Hepatocyte (in vitro differentiated cells): ENCODE measurements at regions not wholly inside any gene's neighbourhood (a gene's known extent, or its start where the extent isn't known, plus 50 kb on each side); places are given as distances from the start of the nearest gene placed in this dataset.

Experiments
- DNase-seq: peaks from one replicate; pipeline ENCODE4 v3.0.0-alpha.2; 2016; ENCODE audit warnings: low spot score
- H2AFZ ChIP-seq: fragments of 200-600 bp; sonication (generic); 2 replicates; pipeline ENCODE4 v1.6.0; 2016; ENCODE audit warnings: antibody characterized with exemption, mild to moderate bottlenecking
- H3K27ac ChIP-seq: fragments of 200-600 bp; sonication (generic); 2 replicates; pipeline ENCODE4 v1.5.1; 2016; ENCODE audit warnings: mild to moderate bottlenecking
- H3K27me3 ChIP-seq: fragments of 200-600 bp; sonication (generic); 2 replicates; pipeline ENCODE4 v1.6.1; 2016
- H3K36me3 ChIP-seq: fragments of 200-600 bp; sonication (generic); replicated peaks from 2 replicates; pipeline ENCODE4 v1.5.1; 2016; ENCODE audit warnings: low read depth; ENCODE audit not compliant: insufficient read depth
- H3K4me1 ChIP-seq: fragments of 200-600 bp; sonication (generic); 2 replicates; pipeline ENCODE4 v1.5.1; 2016; ENCODE audit warnings: mild to moderate bottlenecking, moderate library complexity; ENCODE audit not compliant: insufficient read depth
- H3K4me2 ChIP-seq: fragments of 200-600 bp; sonication (generic); 2 replicates; pipeline ENCODE4 v1.6.0; 2016
- H3K4me3 ChIP-seq: fragments of 200-600 bp; sonication (generic); 2 replicates; pipeline ENCODE4 v1.5.1; 2016; ENCODE audit warnings: mild to moderate bottlenecking
- H3K79me2 ChIP-seq: fragments of 200-600 bp; sonication (generic); 2 replicates; pipeline ENCODE4 v1.6.0; 2017; ENCODE audit warnings: mild to moderate bottlenecking
- H3K9me2 ChIP-seq: fragments of 200-600 bp; sonication (generic); replicated peaks from 2 replicates; pipeline ENCODE4 v1.6.0; 2017; ENCODE audit warnings: mild to moderate bottlenecking; ENCODE audit not compliant: insufficient read depth
- H3K9me3 ChIP-seq: fragments of 200-600 bp; sonication (generic); 2 replicates; pipeline ENCODE4 v1.5.1; 2016; ENCODE audit warnings: low read depth, mild to moderate bottlenecking
- H4K20me1 ChIP-seq: fragments of 200-600 bp; sonication (generic); 2 replicates; pipeline ENCODE4 v1.6.0; 2016; ENCODE audit warnings: mild to moderate bottlenecking; ENCODE audit not compliant: insufficient read depth, poor library complexity, severe bottlenecking
- CTCF ChIP-seq: fragments of 200-600 bp; sonication (generic); IDR thresholded peaks from 2 replicates; pipeline ENCODE4 v1.5.1; 2016; ENCODE audit warnings: antibody characterized with exemption, mild to moderate bottlenecking; ENCODE audit not compliant: poor library complexity
- EZH2 ChIP-seq: fragments of 200-600 bp; sonication (generic); IDR thresholded peaks from 2 replicates; pipeline ENCODE4 v1.6.1; 2016; ENCODE audit warnings: antibody characterized with exemption, mild to moderate bottlenecking, borderline replicate concordance
- EZH2phosphoT487 ChIP-seq: fragments of 200-600 bp; sonication (generic); IDR thresholded peaks from one replicate; pipeline ENCODE4 v1.6.1; 2018; ENCODE audit warnings: antibody characterized with exemption, mild to moderate bottlenecking, low read depth, moderate library complexity; ENCODE audit not compliant: unreplicated experiment, severe bottlenecking
- WGBS: methylation state at CpG from one replicate; pipeline ENCODE4 v1.1.6; 2016; ENCODE audit warnings: low lambda C conversion rate; ENCODE audit errors: missing lambda C conversion rate; 5-methylcytosine and 5-hydroxymethylcytosine counted together

GRCh38 chr12:107978641-107979040, 150.4 kb upstream of the WSCD2 start:
- H3K4me2 ChIP-seq = no peak overlapping the region
- TF ChIP-seq CTCF (no peak), EZH2phosphoT487 (no peak), EZH2 (no peak)
- H3K27ac ChIP-seq = no peak overlapping the region
- H3K36me3 ChIP-seq = no peaks in the 10 kb centered on the region
- H3K27me3 ChIP-seq = peaks cover 6% of the 10 kb centered on the region
- H3K79me2 ChIP-seq = no peaks in the 10 kb centered on the region
- no peak overlapping the region for H2AFZ ChIP-seq
- no peaks in the 10 kb centered on the region for H4K20me1 ChIP-seq
- 62% methylated on average over 4 of the region's 4 CpGs for WGBS
- H3K9me2 ChIP-seq = no peaks in the 10 kb centered on the region
- no peaks in the 10 kb centered on the region for H3K4me1 ChIP-seq
- no peak overlapping the region for H3K4me3 ChIP-seq
- DNase-seq = no peak
- H3K9me3 ChIP-seq = peaks cover 6% of the 10 kb centered on the region

- TF ChIP-seq CTCF (no peak), EZH2 (no peak), EZH2phosphoT487 (no peak)
- Histone ChIP-seq H3K9me2 (no peaks in the 10 kb centered on the region), H3K36me3 (no peaks in the 10 kb centered on the region), H3K27ac (no peak overlapping the region), H3K79me2 (no peaks in the 10 kb centered on the region), H3K4me1 (no peaks in the 10 kb centered on the region), H2AFZ (no peak overlapping the region), H4K20me1 (no peaks in the 10 kb centered on the region), H3K9me3 (no peaks in the 10 kb centered on the region), H3K4me2 (no peak overlapping the region), H3K4me3 (no peak overlapping the region), H3K27me3 (peaks cover 6% of the 10 kb centered on the region)
- DNase-seq = no peak
- 64% methylated on average over 4 of the region's 4 CpGs for WGBS
Measured at GRCh38 chr12:107983756-107984472, 145.2 kb upstream of the WSCD2 start.

GRCh38 chr12:107984973-107985372, 144.1 kb upstream of the WSCD2 start:
- H3K4me2 ChIP-seq = no peak overlapping the region
- no peaks in the 10 kb centered on the region for H4K20me1 ChIP-seq
- H3K79me2 ChIP-seq = no peaks in the 10 kb centered on the region
- no peak for TF ChIP-seq EZH2
- TF ChIP-seq EZH2phosphoT487 = no peak
- TF ChIP-seq CTCF = no peak
- no peaks in the 10 kb centered on the region for H3K9me3 ChIP-seq
- H3K36me3 ChIP-seq = no peaks in the 10 kb centered on the region
- 81% methylated on average over 3 of the region's 3 CpGs for WGBS
- DNase-seq = no peak
- peaks cover 13% of the 10 kb centered on the region for H3K27me3 ChIP-seq
- H3K4me1 ChIP-seq = no peaks in the 10 kb centered on the region
- no peak overlapping the region for H2AFZ ChIP-seq
- H3K9me2 ChIP-seq = no peaks in the 10 kb centered on the region
- no peak overlapping the region for H3K4me3 ChIP-seq
- no peak overlapping the region for H3K27ac ChIP-seq

GRCh38 chr12:107986183-107986582, 142.9 kb upstream of the WSCD2 start:
- Histone ChIP-seq H3K9me3 (no peaks in the 10 kb centered on the region), H3K9me2 (no peaks in the 10 kb centered on the region), H3K79me2 (no peaks in the 10 kb centered on the region), H3K4me3 (no peak overlapping the region), H3K4me2 (no peak overlapping the region), H3K36me3 (no peaks in the 10 kb centered on the region), H4K20me1 (no peaks in the 10 kb centered on the region), H3K27ac (no peak overlapping the region), H3K4me1 (no peaks in the 10 kb centered on the region), H3K27me3 (peaks cover 9% of the 10 kb centered on the region), H2AFZ (no peak overlapping the region)
- no peak for DNase-seq
- 76% methylated on average over 1 of the region's 1 CpG for WGBS
- no peak for TF ChIP-seq EZH2phosphoT487
- TF ChIP-seq CTCF = no peak
- no peak for TF ChIP-seq EZH2
